ENCODE measurements at regions not wholly inside any gene's neighbourhood (a gene's known extent, or its start where the extent isn't known, plus 50 kb on each side); places are given as distances from the start of the nearest gene placed in this dataset.
A peak's percentile ranks its signal among the peaks of the same experiment; 100 is the strongest.

- WGBS, 2 donors: 92 to 94% methylated on average over 5 of the region's 5 CpGs
- Histone ChIP-seq H3K9me3 (ENCODE audit: control insufficient read depth, low read length) (no peaks in the 10 kb centered on the region), H3K27ac (ENCODE audit: low read depth in 1 of 2, low read length in 2 of 2) (no peak overlapping the region), H3K4me1 (ENCODE audit: control insufficient read depth in 1 of 2, insufficient read depth in 2 of 2, low read length in 2 of 2) (peaks cover 0 to 4% of the 10 kb centered on the region in 2 donors), H3K36me3 (ENCODE audit: control insufficient read depth in 1 of 2, insufficient read depth in 2 of 2, low read length in 1 of 2) (no peaks in the 10 kb centered on the region), H3K27me3 (ENCODE audit: control insufficient read depth in 1 of 2, insufficient read depth in 2 of 2, low read length in 1 of 2) (no peaks in the 10 kb centered on the region), H3K4me3 (ENCODE audit: low read length in 2 of 2) (no peak overlapping the region)
- no peak for DNase-seq
- intact Hi-C loops (cut with DNase I): no loop called here
- ATAC-seq (ENCODE audit: low FRiP score): no peak
These were observed 191.1 kb downstream of the MAP2K6 start for GRCh38 chr17:69605571-69605970.

GRCh38 chr17:69606142-69606800 lies 191.8 kb downstream of the MAP2K6 start:
- Histone ChIP-seq H3K9me3 (ENCODE audit: control insufficient read depth, low read length) (no peaks in the 10 kb centered on the region), H3K4me1 (ENCODE audit: control insufficient read depth in 1 of 2, insufficient read depth in 2 of 2, low read length in 2 of 2) (peaks cover 0 to 4% of the 10 kb centered on the region in 2 donors), H3K27ac (ENCODE audit: low read depth in 1 of 2, low read length in 2 of 2) (no peak overlapping the region), H3K36me3 (ENCODE audit: control insufficient read depth in 1 of 2, insufficient read depth in 2 of 2, low read length in 1 of 2) (no peaks in the 10 kb centered on the region), H3K4me3 (ENCODE audit: low read length in 2 of 2) (no peak overlapping the region), H3K27me3 (ENCODE audit: control insufficient read depth in 1 of 2, insufficient read depth in 2 of 2, low read length in 1 of 2) (no peaks in the 10 kb centered on the region)
- DNase-seq: no peak
- ATAC-seq (ENCODE audit: low FRiP score): no peak
- WGBS, 2 donors: 50 to 54% methylated on average over 5 of the region's 5 CpGs
- intact Hi-C loops (cut with DNase I): loop anchor here in 1 of 2 donors (2.0 kb wide), 1 partner anchor 533 kb away; no protein-coding TSS in a partner anchor

GRCh38 chr17:69607162-69607834 lies 192.8 kb downstream of the MAP2K6 start:
- intact Hi-C loops (cut with DNase I): loop anchor here in 1 of 2 donors (2.0 kb wide), 1 partner anchor 532 kb away; no protein-coding TSS in a partner anchor
- DNase-seq: peak; percentile 80 to 86

GRCh38 chr17:69608141-69608540 lies 193.6 kb downstream of the MAP2K6 start:
- DNase-seq: no peak
- H3K4me3 ChIP-seq (ENCODE audit: low read length in 2 of 2): no peak overlapping the region
- peak; percentile 15 for ATAC-seq (ENCODE audit: low FRiP score)
- no peaks in the 10 kb centered on the region for H3K27me3 ChIP-seq (ENCODE audit: control insufficient read depth in 1 of 2, insufficient read depth in 2 of 2, low read length in 1 of 2)
- H3K27ac ChIP-seq (ENCODE audit: low read depth in 1 of 2, low read length in 2 of 2): no peak overlapping the region
- 9 to 10% methylated on average over 2 of the region's 2 CpGs for WGBS, 2 donors
- H3K36me3 ChIP-seq (ENCODE audit: control insufficient read depth in 1 of 2, insufficient read depth in 2 of 2, low read length in 1 of 2): no peaks in the 10 kb centered on the region
- no peaks in the 10 kb centered on the region for H3K9me3 ChIP-seq (ENCODE audit: control insufficient read depth, low read length)
- intact Hi-C loops (cut with DNase I): no loop called here
- H3K4me1 ChIP-seq (ENCODE audit: control insufficient read depth in 1 of 2, insufficient read depth in 2 of 2, low read length in 2 of 2): peaks cover 0 to 4% of the 10 kb centered on the region in 2 donors

More at GRCh38 chr17:69607162-69607834, 192.8 kb downstream of the MAP2K6 start:
- peak; percentile 84 for ATAC-seq (ENCODE audit: low FRiP score)
- 5 to 6% methylated on average over 6 of the region's 6 CpGs for WGBS, 2 donors
- no peaks in the 10 kb centered on the region for H3K36me3 ChIP-seq (ENCODE audit: control insufficient read depth in 1 of 2, insufficient read depth in 2 of 2, low read length in 1 of 2)
- no peaks in the 10 kb centered on the region for H3K9me3 ChIP-seq (ENCODE audit: control insufficient read depth, low read length)
- no peaks in the 10 kb centered on the region for H3K27me3 ChIP-seq (ENCODE audit: control insufficient read depth in 1 of 2, insufficient read depth in 2 of 2, low read length in 1 of 2)
- no peak overlapping the region for H3K4me3 ChIP-seq (ENCODE audit: low read length in 2 of 2)
- H3K27ac ChIP-seq (ENCODE audit: low read depth in 1 of 2, low read length in 2 of 2): peak overlapping the region in 1 of 2 donors; percentile 51
- peaks cover 0 to 4% of the 10 kb centered on the region in 2 donors for H3K4me1 ChIP-seq (ENCODE audit: control insufficient read depth in 1 of 2, insufficient read depth in 2 of 2, low read length in 2 of 2)

GRCh38 chr17:69608808-69609472 lies 194.4 kb downstream of the MAP2K6 start:
- Histone ChIP-seq H3K36me3 (ENCODE audit: control insufficient read depth in 1 of 2, insufficient read depth in 2 of 2, low read length in 1 of 2) (no peaks in the 10 kb centered on the region), H3K4me3 (ENCODE audit: low read length in 2 of 2) (no peak overlapping the region), H3K9me3 (ENCODE audit: control insufficient read depth, low read length) (no peaks in the 10 kb centered on the region), H3K4me1 (ENCODE audit: control insufficient read depth in 1 of 2, insufficient read depth in 2 of 2, low read length in 2 of 2) (peaks cover 0 to 4% of the 10 kb centered on the region in 2 donors), H3K27ac (ENCODE audit: low read depth in 1 of 2, low read length in 2 of 2) (peak overlapping the region; percentile 83 to 84), H3K27me3 (ENCODE audit: control insufficient read depth in 1 of 2, insufficient read depth in 2 of 2, low read length in 1 of 2) (no peaks in the 10 kb centered on the region)
- peak; percentile 66 for ATAC-seq (ENCODE audit: low FRiP score)
- WGBS, 2 donors: 2 to 3% methylated on average over 4 of the region's 4 CpGs
- intact Hi-C loops (cut with DNase I): no loop called here
- DNase-seq: peak in 1 of 2 donors; percentile 42

- intact Hi-C loops (cut with DNase I): no loop called here
These were observed 195.2 kb downstream of the MAP2K6 start for GRCh38 chr17:69609473-69610305.

GRCh38 chr17:69620363-69620762 lies 205.9 kb downstream of the MAP2K6 start:
- Histone ChIP-seq H3K36me3 (ENCODE audit: control insufficient read depth in 1 of 2, insufficient read depth in 2 of 2, low read length in 1 of 2) (no peaks in the 10 kb centered on the region), H3K4me3 (ENCODE audit: low read length in 2 of 2) (no peak overlapping the region), H3K9me3 (ENCODE audit: control insufficient read depth, low read length) (no peaks in the 10 kb centered on the region)

More at GRCh38 chr17:69609473-69610305, 195.2 kb downstream of the MAP2K6 start:
- ATAC-seq (ENCODE audit: low FRiP score) (peak; percentile 29), DNase-seq (no peak)
- Histone ChIP-seq H3K27ac (ENCODE audit: low read depth in 1 of 2, low read length in 2 of 2) (peak overlapping the region in 1 of 2 donors; percentile 25), H3K27me3 (ENCODE audit: control insufficient read depth in 1 of 2, insufficient read depth in 2 of 2, low read length in 1 of 2) (no peaks in the 10 kb centered on the region), H3K4me3 (ENCODE audit: low read length in 2 of 2) (no peak overlapping the region), H3K9me3 (ENCODE audit: control insufficient read depth, low read length) (no peaks in the 10 kb centered on the region), H3K4me1 (ENCODE audit: control insufficient read depth in 1 of 2, insufficient read depth in 2 of 2, low read length in 2 of 2) (peaks cover 0 to 4% of the 10 kb centered on the region in 2 donors), H3K36me3 (ENCODE audit: control insufficient read depth in 1 of 2, insufficient read depth in 2 of 2, low read length in 1 of 2) (no peaks in the 10 kb centered on the region)
- 49 to 54% methylated on average over 6 of the region's 6 CpGs for WGBS, 2 donors

GRCh38 chr17:69625474-69625873 lies 211.0 kb downstream of the MAP2K6 start:
- DNase-seq (no peak), ATAC-seq (ENCODE audit: low FRiP score) (no peak)
- peaks cover 2% of the 10 kb centered on the region for H3K9me3 ChIP-seq (ENCODE audit: control insufficient read depth, low read length)
- H3K27ac ChIP-seq (ENCODE audit: low read depth in 1 of 2, low read length in 2 of 2): no peak overlapping the region
- H3K4me1 ChIP-seq (ENCODE audit: control insufficient read depth in 1 of 2, insufficient read depth in 2 of 2, low read length in 2 of 2): no peaks in the 10 kb centered on the region
- no peaks in the 10 kb centered on the region for H3K36me3 ChIP-seq (ENCODE audit: control insufficient read depth in 1 of 2, insufficient read depth in 2 of 2, low read length in 1 of 2)
- H3K4me3 ChIP-seq (ENCODE audit: low read length in 2 of 2): no peak overlapping the region
- intact Hi-C loops (cut with DNase I): no loop called here
- WGBS, 2 donors: 21 to 74% methylated on average over 2 of the region's 2 CpGs
- H3K27me3 ChIP-seq (ENCODE audit: control insufficient read depth in 1 of 2, insufficient read depth in 2 of 2, low read length in 1 of 2): peaks cover 0 to 3% of the 10 kb centered on the region in 2 donors

More at GRCh38 chr17:69620363-69620762, 205.9 kb downstream of the MAP2K6 start:
- intact Hi-C loops (cut with DNase I): no loop called here
- ATAC-seq (ENCODE audit: low FRiP score): no peak
- Histone ChIP-seq H3K4me1 (ENCODE audit: control insufficient read depth in 1 of 2, insufficient read depth in 2 of 2, low read length in 2 of 2) (no peaks in the 10 kb centered on the region), H3K27ac (ENCODE audit: low read depth in 1 of 2, low read length in 2 of 2) (no peak overlapping the region), H3K27me3 (ENCODE audit: control insufficient read depth in 1 of 2, insufficient read depth in 2 of 2, low read length in 1 of 2) (no peaks in the 10 kb centered on the region)
- 46 to 55% methylated on average over 1 of the region's 1 CpG for WGBS, 2 donors
- DNase-seq: no peak

Data from aorta (tissue), 5 donors.